Duodenal mucosa (tissue), 2 donors: ENCODE measurements at regions not wholly inside any gene's neighbourhood (a gene's known extent, or its start where the extent isn't known, plus 50 kb on each side); places are given as distances from the start of the nearest gene placed in this dataset.

Experiments used
- H3K27ac ChIP-seq: one replicate; pipeline ENCODE4 v1.7.0; 2013; ENCODE audit warnings: low read depth, low read length
- H3K27me3 ChIP-seq, 2 donors: one replicate each; pipeline ENCODE4 v1.7.0; 2013; ENCODE audit warnings: low read length in 2 of 2, control low read depth in 1 of 2; ENCODE audit not compliant: insufficient read depth in 2 of 2, control insufficient read depth in 1 of 2
- H3K36me3 ChIP-seq, 2 donors: one replicate each; pipeline ENCODE4 v1.7.0; 2013; ENCODE audit warnings: low read length in 2 of 2, control low read depth in 1 of 2; ENCODE audit not compliant: insufficient read depth in 2 of 2, control insufficient read depth in 1 of 2
- H3K4me1 ChIP-seq, 2 donors: one replicate each; pipeline ENCODE4 v1.7.0; 2013; ENCODE audit warnings: low read length in 2 of 2, control low read depth in 1 of 2; ENCODE audit not compliant: insufficient read depth in 2 of 2, control insufficient read depth in 1 of 2
- H3K4me3 ChIP-seq, 2 donors: one replicate each; pipeline ENCODE4 v1.7.0; 2013; ENCODE audit warnings: low read length in 2 of 2, low read depth in 1 of 2
- H3K9ac ChIP-seq, 2 donors: one replicate each; pipeline ENCODE4 v1.7.0; 2013; ENCODE audit warnings: low read length in 2 of 2, low read depth in 1 of 2
- H3K9me3 ChIP-seq, 2 donors: one replicate each; pipeline ENCODE4 v1.7.0; 2013; ENCODE audit warnings: low read length in 2 of 2, control low read depth in 1 of 2; ENCODE audit not compliant: control insufficient read depth in 1 of 2

DNA sequence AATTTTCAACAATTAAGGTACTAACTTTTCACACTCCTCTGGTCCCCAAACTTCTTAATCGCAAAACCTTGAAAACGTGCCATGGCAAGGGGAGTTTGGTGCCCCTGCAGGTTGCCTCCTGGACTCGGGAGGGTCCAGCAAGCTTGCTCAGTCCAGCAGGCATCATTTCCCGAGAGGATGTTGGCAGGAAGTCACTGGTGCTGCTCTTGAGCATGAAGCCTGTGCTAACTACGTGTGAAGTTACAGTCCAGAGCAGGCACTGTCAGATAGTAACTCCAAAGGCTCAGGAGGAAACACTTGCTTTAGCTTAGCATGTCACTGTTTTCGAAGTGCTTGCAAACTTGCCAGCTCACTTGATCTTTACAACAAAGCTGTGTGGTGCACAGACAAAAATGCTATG lies 215.4 kb downstream of the MYCN start:
- Histone ChIP-seq H3K4me3 (no peak overlapping the region), H3K9me3 (no peaks in the 10 kb centered on the region), H3K27me3 (no peaks in the 10 kb centered on the region), H3K27ac (no peak overlapping the region), H3K4me1 (no peaks in the 10 kb centered on the region), H3K36me3 (no peaks in the 10 kb centered on the region), H3K9ac (no peak overlapping the region)

DNA sequence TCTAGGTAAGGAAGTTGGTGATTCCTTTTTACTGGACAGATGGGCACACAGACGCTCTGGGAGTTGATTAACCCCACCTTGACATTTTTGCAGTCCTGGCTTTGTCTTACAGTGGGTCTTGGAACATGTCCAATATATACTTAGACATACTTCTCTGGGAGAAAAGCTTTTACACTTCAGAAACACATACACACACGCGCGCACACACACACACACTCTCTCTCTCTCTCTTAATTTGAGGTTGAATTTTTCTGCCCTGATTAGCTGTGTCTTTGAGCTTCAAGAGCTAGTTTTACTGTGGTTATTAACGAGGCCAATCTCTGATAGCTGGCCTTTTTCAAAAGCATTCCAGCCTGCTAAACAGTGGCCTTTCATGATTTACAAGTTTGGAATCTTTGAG lies 215.0 kb downstream of the MYCN start:
- H3K4me1 ChIP-seq = no peaks in the 10 kb centered on the region
- H3K4me3 ChIP-seq = no peak overlapping the region
- H3K27me3 ChIP-seq = no peaks in the 10 kb centered on the region
- no peak overlapping the region for H3K9ac ChIP-seq
- no peaks in the 10 kb centered on the region for H3K9me3 ChIP-seq
- no peak overlapping the region for H3K27ac ChIP-seq
- H3K36me3 ChIP-seq = no peaks in the 10 kb centered on the region

DNA sequence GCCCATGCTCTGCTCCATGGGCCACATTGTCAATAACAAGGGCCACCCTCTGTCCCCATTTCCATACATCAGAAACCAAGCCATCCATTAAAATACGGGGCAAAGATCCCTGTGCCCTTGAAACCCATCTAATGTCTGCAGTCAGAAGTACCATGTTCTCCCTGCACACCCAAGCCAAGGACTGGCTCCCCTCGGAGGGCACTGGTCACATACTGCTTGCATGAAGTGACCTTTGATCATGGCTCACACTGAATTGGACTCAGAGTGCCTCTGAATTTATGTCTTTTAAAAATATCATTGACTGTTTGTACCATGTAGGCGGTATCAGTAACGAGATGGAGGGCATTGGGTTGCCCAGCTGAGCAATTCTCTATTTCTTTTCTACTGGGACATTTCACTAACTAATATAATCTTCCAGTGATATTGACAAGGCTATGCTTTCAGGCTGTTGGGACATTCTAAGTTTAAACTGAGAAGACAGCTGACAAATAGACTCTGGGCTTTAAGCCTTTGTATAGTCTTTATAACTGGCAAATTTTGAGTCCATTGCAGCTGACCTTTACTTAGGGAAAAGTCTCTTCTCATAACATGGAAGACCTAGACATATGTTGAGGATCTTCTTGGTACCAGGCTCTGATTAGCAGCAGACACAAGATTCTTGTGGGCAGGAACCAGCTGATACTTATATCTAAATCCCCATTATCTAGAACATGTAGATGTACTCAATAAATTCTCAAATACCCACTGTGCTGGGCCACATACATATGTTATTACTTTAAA lies 214.3 kb downstream of the MYCN start:
- no peak overlapping the region for H3K27ac ChIP-seq
- no peaks in the 10 kb centered on the region for H3K4me1 ChIP-seq
- no peak overlapping the region for H3K4me3 ChIP-seq
- no peaks in the 10 kb centered on the region for H3K9me3 ChIP-seq
- no peaks in the 10 kb centered on the region for H3K36me3 ChIP-seq
- no peaks in the 10 kb centered on the region for H3K27me3 ChIP-seq
- H3K9ac ChIP-seq = no peak overlapping the region

DNA sequence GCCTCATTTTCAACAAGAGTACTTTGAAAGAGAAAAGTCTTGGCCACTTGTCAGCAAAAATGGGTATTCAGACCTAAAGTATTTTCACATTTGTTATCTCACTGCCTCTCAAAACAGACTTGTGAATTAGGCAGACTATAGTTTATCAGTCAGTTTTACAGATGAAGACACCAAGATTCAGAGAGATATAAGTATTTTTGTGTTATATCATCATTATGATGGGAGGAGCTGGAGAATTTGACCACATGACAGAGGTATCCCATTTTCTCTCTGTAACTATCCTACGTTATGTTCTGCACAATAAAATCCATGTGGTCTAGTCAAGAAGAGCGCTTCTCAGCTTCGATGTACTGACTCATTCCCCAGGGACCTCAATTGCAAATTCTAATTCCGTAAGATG lies 213.7 kb downstream of the MYCN start:
- no peaks in the 10 kb centered on the region for H3K9me3 ChIP-seq
- H3K27me3 ChIP-seq = no peaks in the 10 kb centered on the region
- H3K36me3 ChIP-seq = no peaks in the 10 kb centered on the region
- no peaks in the 10 kb centered on the region for H3K4me1 ChIP-seq
- H3K4me3 ChIP-seq = no peak overlapping the region
- H3K27ac ChIP-seq = no peak overlapping the region
- H3K9ac ChIP-seq = no peak overlapping the region

DNA sequence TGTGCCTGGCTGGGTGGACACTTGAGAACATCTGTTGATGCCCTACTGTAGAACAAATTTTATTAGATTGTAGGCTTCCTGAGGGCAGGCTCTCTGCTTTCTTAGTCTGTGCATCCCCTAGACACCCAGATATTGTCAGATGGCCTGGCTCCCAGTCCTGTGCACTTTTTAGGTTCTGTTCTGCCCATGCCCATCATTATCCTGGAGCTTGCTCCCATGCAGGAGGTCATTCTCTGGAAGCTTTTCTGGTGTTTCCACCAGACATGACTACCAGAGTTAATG lies 213.3 kb downstream of the MYCN start:
- no peaks in the 10 kb centered on the region for H3K27me3 ChIP-seq
- H3K9ac ChIP-seq = no peak overlapping the region
- H3K9me3 ChIP-seq = no peaks in the 10 kb centered on the region
- no peaks in the 10 kb centered on the region for H3K4me1 ChIP-seq
- no peak overlapping the region for H3K4me3 ChIP-seq
- no peaks in the 10 kb centered on the region for H3K36me3 ChIP-seq
- H3K27ac ChIP-seq = no peak overlapping the region

DNA sequence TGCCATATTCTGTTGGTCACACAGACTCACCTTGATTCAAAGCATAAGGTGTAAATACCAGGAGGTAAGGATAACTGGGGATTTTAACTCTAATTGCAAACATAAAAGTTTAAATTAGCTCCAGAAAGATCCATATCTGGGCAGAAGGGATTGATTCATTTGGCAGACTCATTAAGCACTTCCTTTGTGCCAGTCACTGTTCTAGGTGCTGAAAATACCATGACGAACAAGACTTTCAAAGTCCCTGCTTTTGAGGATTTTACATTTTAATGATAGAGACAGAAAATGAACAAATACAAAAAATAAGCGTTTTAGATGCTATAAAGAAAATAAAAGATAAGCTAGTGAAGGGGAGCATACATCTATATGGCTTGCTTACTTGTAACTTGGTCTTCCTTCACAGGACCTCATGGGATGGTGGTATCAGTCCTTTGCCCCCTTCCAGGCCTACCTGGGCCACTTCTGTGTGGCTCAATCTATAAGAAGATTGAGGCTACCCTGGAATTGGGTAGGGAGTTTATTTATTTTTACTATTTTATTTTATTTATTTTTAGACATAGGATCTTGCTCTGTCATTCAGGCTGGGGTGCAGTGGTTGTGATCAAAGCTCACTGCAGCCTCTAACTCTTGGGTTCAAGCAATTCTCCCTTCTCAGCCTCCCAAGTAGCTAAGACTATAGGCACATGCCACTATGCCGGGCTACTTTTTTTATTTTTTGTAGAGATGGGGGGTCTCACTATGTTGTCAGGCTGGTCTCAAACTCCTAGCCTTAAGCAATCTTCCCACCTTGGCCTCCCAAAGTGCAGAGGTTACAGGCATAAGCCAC lies 212.8 kb downstream of the MYCN start:
- Histone ChIP-seq H3K9ac (no peak overlapping the region), H3K4me1 (no peaks in the 10 kb centered on the region), H3K27ac (no peak overlapping the region), H3K9me3 (no peaks in the 10 kb centered on the region), H3K36me3 (no peaks in the 10 kb centered on the region), H3K4me3 (no peak overlapping the region), H3K27me3 (no peaks in the 10 kb centered on the region)

DNA sequence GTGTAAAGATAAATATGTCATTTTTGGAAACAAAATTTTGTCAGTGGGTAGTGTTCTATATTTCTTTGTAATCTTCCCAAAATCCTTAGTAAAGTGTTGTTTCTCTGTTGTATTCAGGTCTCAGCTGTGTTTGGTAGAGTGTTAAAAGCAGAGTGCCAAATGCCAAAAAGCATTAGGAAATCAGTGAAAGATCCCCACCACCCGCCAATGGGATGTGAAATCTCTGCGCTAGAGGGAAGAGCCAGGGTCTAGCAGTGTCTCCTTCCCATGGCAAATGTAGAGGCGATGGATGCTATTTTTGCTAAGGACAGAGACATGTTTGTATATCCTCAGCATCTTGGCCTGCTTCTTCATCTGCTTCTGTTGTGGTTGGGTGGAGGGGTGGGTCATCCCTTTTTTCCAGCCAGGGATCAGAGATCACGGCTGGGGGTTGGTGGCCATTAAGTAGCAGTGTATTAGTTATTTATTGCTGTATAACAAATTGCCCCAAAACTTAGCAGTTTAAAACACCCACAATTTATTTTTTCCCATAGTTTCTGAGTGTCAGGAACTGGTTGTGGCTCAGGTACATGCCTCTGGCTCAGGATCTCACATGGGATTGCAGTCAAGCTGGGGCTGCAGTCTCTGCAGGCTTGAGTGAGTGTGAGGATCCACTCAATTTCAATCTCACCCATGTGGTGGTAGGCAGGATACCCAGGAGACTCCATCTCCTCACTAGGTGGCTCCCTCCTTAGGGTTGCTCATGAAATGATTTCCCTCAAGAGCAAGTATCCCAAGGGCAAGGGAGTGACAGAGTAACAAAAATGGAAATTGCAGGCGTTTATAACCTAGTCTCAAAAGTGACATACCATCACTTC lies 211.9 kb downstream of the MYCN start:
- Histone ChIP-seq H3K9ac (no peak overlapping the region), H3K36me3 (no peaks in the 10 kb centered on the region), H3K4me3 (no peak overlapping the region), H3K27ac (no peak overlapping the region), H3K9me3 (no peaks in the 10 kb centered on the region), H3K4me1 (no peaks in the 10 kb centered on the region), H3K27me3 (no peaks in the 10 kb centered on the region)

DNA sequence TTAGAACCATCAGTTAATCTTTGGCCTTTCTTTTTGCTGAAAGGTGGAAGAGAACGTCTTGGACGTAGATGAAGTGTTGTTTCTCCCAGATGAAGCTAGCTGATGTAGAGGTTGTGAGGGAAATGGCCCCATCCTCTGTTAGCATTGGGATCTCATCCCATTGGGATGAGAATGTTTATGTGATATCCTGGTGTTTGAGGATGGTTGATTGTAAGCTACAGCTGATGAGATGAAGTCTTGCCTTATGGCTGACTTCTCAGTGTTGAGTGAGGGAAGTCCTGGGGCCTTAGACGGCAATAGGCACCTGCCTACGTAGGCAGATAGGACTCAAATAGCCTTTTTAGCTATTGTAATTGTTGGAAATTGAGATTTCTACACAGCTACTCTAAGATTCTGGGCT lies 211.3 kb downstream of the MYCN start:
- Histone ChIP-seq H3K27me3 (no peaks in the 10 kb centered on the region), H3K9ac (no peak overlapping the region), H3K36me3 (no peaks in the 10 kb centered on the region), H3K4me1 (no peaks in the 10 kb centered on the region), H3K4me3 (no peak overlapping the region), H3K9me3 (no peaks in the 10 kb centered on the region), H3K27ac (no peak overlapping the region)

DNA sequence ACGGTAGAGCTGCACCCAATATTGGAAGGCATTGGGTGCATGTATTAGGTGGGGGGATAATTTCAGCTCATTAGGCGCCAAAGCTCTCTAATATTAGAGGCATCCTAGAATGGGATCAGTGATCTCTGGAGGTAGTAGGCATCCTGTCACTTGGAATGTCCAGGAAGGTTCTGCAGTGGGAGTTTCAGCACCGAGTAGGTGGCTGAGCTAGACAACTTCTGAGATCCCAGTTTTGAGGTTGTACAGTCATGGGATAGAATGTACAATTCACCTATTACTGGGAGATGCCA lies 210.9 kb downstream of the MYCN start:
- no peak overlapping the region for H3K9ac ChIP-seq
- no peaks in the 10 kb centered on the region for H3K36me3 ChIP-seq
- no peak overlapping the region for H3K27ac ChIP-seq
- no peak overlapping the region for H3K4me3 ChIP-seq
- no peaks in the 10 kb centered on the region for H3K9me3 ChIP-seq
- no peaks in the 10 kb centered on the region for H3K4me1 ChIP-seq
- H3K27me3 ChIP-seq = no peaks in the 10 kb centered on the region
